PC-9 (cell line): ENCODE measurements at regions not wholly inside any gene's neighbourhood (a gene's known extent, or its start where the extent isn't known, plus 50 kb on each side); places are given as distances from the start of the nearest gene placed in this dataset.

Source experiments
- EZH2 ChIP-seq: fragments of 200-600 bp; sonication (generic); IDR thresholded peaks from 2 replicates; pipeline ENCODE4 v1.8.0; 2017; ENCODE audit warnings: antibody characterized with exemption, low read depth
- TF ChIP-seq, protein P1 (sequence below): fragments of 200-600 bp; sonication (generic); conservative IDR thresholded peaks from 2 replicates; pipeline ENCODE4 v1.6.1; 2017; ENCODE audit warnings: mixed run types, antibody characterized with exemption, mild to moderate bottlenecking, moderate library complexity

GRCh38 chr12:90173499-90174197, 465.0 kb upstream of the ATP2B1 start:
- TF ChIP-seq, protein P1, sequence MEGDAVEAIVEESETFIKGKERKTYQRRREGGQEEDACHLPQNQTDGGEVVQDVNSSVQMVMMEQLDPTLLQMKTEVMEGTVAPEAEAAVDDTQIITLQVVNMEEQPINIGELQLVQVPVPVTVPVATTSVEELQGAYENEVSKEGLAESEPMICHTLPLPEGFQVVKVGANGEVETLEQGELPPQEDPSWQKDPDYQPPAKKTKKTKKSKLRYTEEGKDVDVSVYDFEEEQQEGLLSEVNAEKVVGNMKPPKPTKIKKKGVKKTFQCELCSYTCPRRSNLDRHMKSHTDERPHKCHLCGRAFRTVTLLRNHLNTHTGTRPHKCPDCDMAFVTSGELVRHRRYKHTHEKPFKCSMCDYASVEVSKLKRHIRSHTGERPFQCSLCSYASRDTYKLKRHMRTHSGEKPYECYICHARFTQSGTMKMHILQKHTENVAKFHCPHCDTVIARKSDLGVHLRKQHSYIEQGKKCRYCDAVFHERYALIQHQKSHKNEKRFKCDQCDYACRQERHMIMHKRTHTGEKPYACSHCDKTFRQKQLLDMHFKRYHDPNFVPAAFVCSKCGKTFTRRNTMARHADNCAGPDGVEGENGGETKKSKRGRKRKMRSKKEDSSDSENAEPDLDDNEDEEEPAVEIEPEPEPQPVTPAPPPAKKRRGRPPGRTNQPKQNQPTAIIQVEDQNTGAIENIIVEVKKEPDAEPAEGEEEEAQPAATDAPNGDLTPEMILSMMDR, result no peak
- TF ChIP-seq EZH2, result no peak
